IMR-90 (cell line): ENCODE measurements at regions not wholly inside any gene's neighbourhood (a gene's known extent, or its start where the extent isn't known, plus 50 kb on each side); places are given as distances from the start of the nearest gene placed in this dataset.

Experiments used
- ATAC-seq: fragments of 200-7000 bp; cut with Tn5 transposase; 2 replicates; pipeline ENCODE4 v1.9.1; 2020; ENCODE audit warnings: low read depth, mild to moderate bottlenecking, moderate library complexity
- BruUV-seq: library from RNA; stranded (reverse); fragments of 400-500 nt; replicated peaks from 2 replicates; lab custom pipeline; 2021; lab: Mats Ljungman, UMichigan
- CTCF ChIA-PET: fragments of 300-600 bp; formaldehyde crosslinking; extraction: SDS; loops from one replicate; lab custom pipeline; 2021; ENCODE audit warnings: antibody characterized with exemption; lab: Yijun Ruan, JAX
- POLR2A ChIA-PET: fragments of 300-600 bp; sonication (Branson Sonifier 250); formaldehyde crosslinking; loops from one replicate; lab custom pipeline; 2022; ENCODE audit warnings: antibody characterized with exemption; ENCODE audit not compliant: unreplicated experiment; lab: Charles Lee
- DNase-seq: peaks from one replicate; pipeline ENCODE4 v3.0.0; 2013
- H2AFZ ChIP-seq: replicated peaks from 2 replicates; pipeline ENCODE3; 2013; ENCODE audit warnings: low read length, mild to moderate bottlenecking; ENCODE audit not compliant: poor library complexity
- H2AK5ac ChIP-seq: 2 replicates; pipeline ENCODE4 v1.6.1; 2013; ENCODE audit warnings: low read depth, low read length, inconsistent platforms
- H2AK9ac ChIP-seq: replicated peaks from 2 replicates; pipeline ENCODE3; 2013; ENCODE audit warnings: mild to moderate bottlenecking, low read depth, low read length, moderate library complexity; ENCODE audit not compliant: poor library complexity
- H2BK120ac ChIP-seq: 2 replicates; pipeline ENCODE4 v1.6.1; 2013; ENCODE audit warnings: low read depth, low read length, inconsistent platforms
- H2BK15ac ChIP-seq: 3 replicates; pipeline ENCODE4 v1.6.1; 2013; ENCODE audit warnings: low read depth, low read length, inconsistent platforms
- H2BK20ac ChIP-seq: 2 replicates; pipeline ENCODE4 v1.6.1; 2013; ENCODE audit warnings: low read depth, mild to moderate bottlenecking, inconsistent platforms, low read length, moderate library complexity
- H2BK5ac ChIP-seq: 2 replicates; pipeline ENCODE4 v1.6.1; 2013; ENCODE audit warnings: mild to moderate bottlenecking, low read depth, low read length, inconsistent platforms; ENCODE audit not compliant: poor library complexity, severe bottlenecking
- H3K14ac ChIP-seq: replicated peaks from 2 replicates; pipeline ENCODE4 v1.6.1; 2013; ENCODE audit warnings: low read depth, low read length, inconsistent platforms
- H3K18ac ChIP-seq: 2 replicates; pipeline ENCODE4 v1.6.1; 2013; ENCODE audit warnings: low read depth, low read length, control low read depth
- H3K23ac ChIP-seq: 2 replicates; pipeline ENCODE4 v1.6.1; 2013; ENCODE audit warnings: low read depth, low read length, inconsistent platforms
- H3K27ac ChIP-seq: 2 replicates; pipeline ENCODE4 v1.5.1; 2013; ENCODE audit warnings: mild to moderate bottlenecking, control low read depth, low read length; ENCODE audit not compliant: insufficient read depth
- H3K27me3 ChIP-seq: 2 replicates; pipeline ENCODE4 v1.6.1; 2013; ENCODE audit warnings: low read length; ENCODE audit not compliant: control insufficient read depth, insufficient read depth
- H3K36me3 ChIP-seq: 2 replicates; pipeline ENCODE4 v1.6.1; 2013; ENCODE audit warnings: low read length, mixed read lengths; ENCODE audit not compliant: control insufficient read depth, insufficient read depth
- H3K4ac ChIP-seq: 2 replicates; pipeline ENCODE4 v1.6.1; 2013; ENCODE audit warnings: low read depth, low read length, inconsistent platforms
- H3K4me1 ChIP-seq: 2 replicates; pipeline ENCODE4 v1.6.1; 2013; ENCODE audit warnings: low read length, mixed read lengths; ENCODE audit not compliant: control insufficient read depth, insufficient read depth
- H3K4me2 ChIP-seq: 2 replicates; pipeline ENCODE4 v1.6.1; 2013; ENCODE audit warnings: low read depth, mild to moderate bottlenecking, control low read depth, low read length, moderate library complexity
- H3K4me3 ChIP-seq: 2 replicates; pipeline ENCODE4 v1.5.1; 2013; ENCODE audit warnings: low read depth, mild to moderate bottlenecking, control low read depth, low read length, moderate library complexity; ENCODE audit not compliant: insufficient read depth
- H3K56ac ChIP-seq: 2 replicates; pipeline ENCODE4 v1.6.1; 2013; ENCODE audit warnings: low read length, inconsistent platforms; ENCODE audit not compliant: insufficient read depth; ENCODE audit errors: extremely low read depth
- H3K79me1 ChIP-seq, 2 experiments: 2 replicates each; pipeline ENCODE4 v1.6.1; 2013; ENCODE audit warnings: low read length in 2 of 2, inconsistent platforms in 1 of 2, low read depth in 1 of 2
- H3K9ac ChIP-seq: 2 replicates; pipeline ENCODE4 v1.6.1; 2013; ENCODE audit warnings: low read depth, low read length, control low read depth
- H3K9me1 ChIP-seq: 2 replicates; pipeline ENCODE4 v1.6.1; 2013; ENCODE audit warnings: low read length, inconsistent platforms; ENCODE audit not compliant: insufficient read depth
- H3K9me3 ChIP-seq: 2 replicates; pipeline ENCODE4 v1.6.1; 2013; ENCODE audit warnings: low read length; ENCODE audit not compliant: control insufficient read depth, insufficient read depth
- H4K20me1 ChIP-seq: 2 replicates; pipeline ENCODE4 v1.6.1; 2013; ENCODE audit warnings: low read length, inconsistent platforms; ENCODE audit not compliant: insufficient read depth
- H4K5ac ChIP-seq: 2 replicates; pipeline ENCODE4 v1.6.1; 2013; ENCODE audit warnings: mild to moderate bottlenecking, low read depth, low read length, control low read depth
- H4K8ac ChIP-seq, 2 experiments: 2 replicates each; pipeline ENCODE4 v1.6.1; 2013; ENCODE audit warnings: low read depth in 2 of 2, low read length in 2 of 2, control low read depth in 1 of 2, inconsistent platforms in 1 of 2
- H4K91ac ChIP-seq: 2 replicates; pipeline ENCODE4 v1.6.1; 2013; ENCODE audit warnings: low read depth, low read length, inconsistent platforms; ENCODE audit not compliant: insufficient read depth
- BHLHE40 ChIP-seq: fragments of 150-350 bp; IDR thresholded peaks from 2 replicates; pipeline ENCODE4 v1.6.1; 2016; ENCODE audit warnings: mild to moderate bottlenecking, low read depth, low read length
- CEBPB ChIP-seq: IDR thresholded peaks from 2 replicates; pipeline ENCODE4 v1.6.1; 2012; ENCODE audit warnings: low read depth, low read length, improper control_type of control experiment
- CHD1 ChIP-seq: IDR thresholded peaks from 2 replicates; pipeline ENCODE4 v1.6.1; 2012; ENCODE audit warnings: low read depth, low read length, improper control_type of control experiment
- FOS ChIP-seq: fragments of 150-350 bp; IDR thresholded peaks from 2 replicates; pipeline ENCODE4 v1.6.1; 2016; ENCODE audit warnings: low read depth, low read length
- MAFK ChIP-seq: IDR thresholded peaks from 2 replicates; pipeline ENCODE4 v1.6.1; 2012; ENCODE audit warnings: low read depth, low read length, improper control_type of control experiment
- MAZ ChIP-seq: IDR thresholded peaks from 2 replicates; pipeline ENCODE4 v1.6.1; 2012; ENCODE audit warnings: low read depth, mild to moderate bottlenecking, low read length, improper control_type of control experiment, moderate library complexity, borderline replicate concordance
- MXI1 ChIP-seq: IDR thresholded peaks from 2 replicates; pipeline ENCODE4 v1.6.1; 2012; ENCODE audit warnings: low read depth, mild to moderate bottlenecking, low read length, moderate library complexity, borderline replicate concordance
- NFE2L2 ChIP-seq: fragments of 150-350 bp; IDR thresholded peaks from 2 replicates; pipeline ENCODE4 v1.6.1; 2016; ENCODE audit warnings: low read depth, mild to moderate bottlenecking, low read length
- POLR2A ChIP-seq: IDR thresholded peaks from 2 replicates; pipeline ENCODE4 v1.6.1; 2012; ENCODE audit warnings: mild to moderate bottlenecking, low read depth, low read length
- RAD21 ChIP-seq: IDR thresholded peaks from 2 replicates; pipeline ENCODE4 v1.6.1; 2012; ENCODE audit warnings: low read length, improper control_type of control experiment
- RCOR1 ChIP-seq: IDR thresholded peaks from 2 replicates; pipeline ENCODE4 v1.6.1; 2012; ENCODE audit warnings: mild to moderate bottlenecking, low read length, improper control_type of control experiment; ENCODE audit not compliant: insufficient replicate concordance
- RFX5 ChIP-seq: IDR thresholded peaks from 2 replicates; pipeline ENCODE4 v1.8.0; 2012; ENCODE audit warnings: low read depth, mild to moderate bottlenecking, low read length, moderate library complexity
- SMC3 ChIP-seq: fragments of 150-350 bp; IDR thresholded peaks from 2 replicates; pipeline ENCODE4 v1.6.1; 2016; ENCODE audit warnings: low read depth, mild to moderate bottlenecking, antibody characterized with exemption, low read length, moderate library complexity
- WGBS, 2 experiments: methylation state at CpG; one replicate each; pipeline versions ENCODE4 v1.1.5 to v1.1.7; 2013; ENCODE audit warnings: missing lambda C conversion rate in 2 of 2; ENCODE audit not compliant: insufficient read length in 1 of 2; ENCODE audit errors: extremely low coverage in 2 of 2; 5-methylcytosine and 5-hydroxymethylcytosine counted together
- dilution Hi-C: fragments of 300-500 bp; cut with HindIII; formaldehyde crosslinking; loops from one replicate; pipeline ENCODE4 v1.14.3; 2018; ENCODE audit warnings: low sequenced_read_pairs; ENCODE audit not compliant: unreplicated experiment
- in situ Hi-C: fragments of 300-500 bp; cut with MboI; formaldehyde crosslinking; loops from 3 replicates; pipeline ENCODE4 v1.14.3; 2019; ENCODE audit warnings: low sequenced_read_pairs, inconsistent platforms, mixed read lengths
- intact Hi-C: fragments of 100-400 bp; cut with micrococcal nuclease; formaldehyde crosslinking; loops from 2 replicates; pipeline ENCODE4 v1.10.0; 2022
- TF ChIP-seq, protein P1 (sequence below): fragments of 150-350 bp; IDR thresholded peaks from 2 replicates; pipeline ENCODE4 v1.6.1; 2016; ENCODE audit warnings: low read depth, mild to moderate bottlenecking, low read length, moderate library complexity, borderline replicate concordance
- TF ChIP-seq, protein P2 (sequence below): fragments of 150-350 bp; IDR thresholded peaks from 2 replicates; pipeline ENCODE4 v1.6.1; 2017; ENCODE audit warnings: mild to moderate bottlenecking, antibody characterized with exemption, low read length, low read depth
- TF ChIP-seq, protein P3 (sequence below): conservative IDR thresholded peaks from 2 replicates; pipeline ENCODE4 v1.5.1; 2012; ENCODE audit warnings: mild to moderate bottlenecking, low read depth, low read length, improper control_type of control experiment

DNA sequence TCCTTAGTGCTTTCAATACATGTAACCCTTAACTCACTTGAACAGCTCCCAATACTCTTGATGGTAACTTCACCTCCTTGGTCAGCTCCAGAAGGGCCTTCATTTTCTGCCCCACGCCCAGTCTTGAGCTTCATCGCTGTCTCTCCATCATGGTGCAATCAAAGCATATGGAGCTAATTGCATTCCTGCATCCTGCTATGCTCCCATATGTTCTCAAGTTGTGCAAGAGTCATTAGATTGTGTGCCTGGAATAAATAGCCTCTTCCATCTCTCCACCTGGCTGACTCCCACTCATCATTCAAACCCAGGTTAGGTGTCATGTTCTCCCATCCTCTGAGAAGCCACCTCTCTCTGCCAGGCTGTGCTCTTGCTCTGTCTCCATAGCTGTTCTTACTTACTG lies 364.5 kb upstream of the RGPD4 start:
- ChIA-PET CTCF (no interaction called here), POLR2A (no interaction called here)
- no peak overlapping the region for H2BK15ac ChIP-seq
- H2AK9ac ChIP-seq: no peak overlapping the region
- ATAC-seq: no peak
- no peak for DNase-seq
- no peaks in the 10 kb centered on the region for H3K9me1 ChIP-seq
- H3K4me2 ChIP-seq: no peak overlapping the region
- intact Hi-C loops: no loop called here
- H3K9ac ChIP-seq: no peak overlapping the region
- no peak overlapping the region for H3K4ac ChIP-seq
- H4K8ac ChIP-seq: no peak overlapping the region
- H3K27ac ChIP-seq: no peak overlapping the region
- H4K91ac ChIP-seq: no peak overlapping the region
- no peak overlapping the region for H2BK5ac ChIP-seq
- no peaks in the 10 kb centered on the region for H3K79me1 ChIP-seq
- H4K5ac ChIP-seq: no peak overlapping the region
- no peaks in the 10 kb centered on the region for H3K9me3 ChIP-seq
- H2AFZ ChIP-seq: no peak overlapping the region
- no peak overlapping the region for H3K4me3 ChIP-seq
- no peak overlapping the region for H2BK20ac ChIP-seq
- no peaks in the 10 kb centered on the region for H4K20me1 ChIP-seq
- H2BK120ac ChIP-seq: no peak overlapping the region
- no peaks in the 10 kb centered on the region for H3K4me1 ChIP-seq
- no peak overlapping the region for H2AK5ac ChIP-seq
- H3K36me3 ChIP-seq: no peaks in the 10 kb centered on the region
- in situ Hi-C loops: no loop called here
- WGBS, 2 experiments: no CpG with 5 or more reads among the region's 2 CpGs
- no peak for TF ChIP-seq CHD1
- TF ChIP-seq FOS: no peak
- TF ChIP-seq, protein P1, sequence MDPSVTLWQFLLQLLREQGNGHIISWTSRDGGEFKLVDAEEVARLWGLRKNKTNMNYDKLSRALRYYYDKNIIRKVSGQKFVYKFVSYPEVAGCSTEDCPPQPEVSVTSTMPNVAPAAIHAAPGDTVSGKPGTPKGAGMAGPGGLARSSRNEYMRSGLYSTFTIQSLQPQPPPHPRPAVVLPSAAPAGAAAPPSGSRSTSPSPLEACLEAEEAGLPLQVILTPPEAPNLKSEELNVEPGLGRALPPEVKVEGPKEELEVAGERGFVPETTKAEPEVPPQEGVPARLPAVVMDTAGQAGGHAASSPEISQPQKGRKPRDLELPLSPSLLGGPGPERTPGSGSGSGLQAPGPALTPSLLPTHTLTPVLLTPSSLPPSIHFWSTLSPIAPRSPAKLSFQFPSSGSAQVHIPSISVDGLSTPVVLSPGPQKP: no peak
- no peak for TF ChIP-seq MAFK
- no peak for TF ChIP-seq RCOR1
- TF ChIP-seq RFX5: no peak
- TF ChIP-seq NFE2L2: no peak
- TF ChIP-seq, protein P2, sequence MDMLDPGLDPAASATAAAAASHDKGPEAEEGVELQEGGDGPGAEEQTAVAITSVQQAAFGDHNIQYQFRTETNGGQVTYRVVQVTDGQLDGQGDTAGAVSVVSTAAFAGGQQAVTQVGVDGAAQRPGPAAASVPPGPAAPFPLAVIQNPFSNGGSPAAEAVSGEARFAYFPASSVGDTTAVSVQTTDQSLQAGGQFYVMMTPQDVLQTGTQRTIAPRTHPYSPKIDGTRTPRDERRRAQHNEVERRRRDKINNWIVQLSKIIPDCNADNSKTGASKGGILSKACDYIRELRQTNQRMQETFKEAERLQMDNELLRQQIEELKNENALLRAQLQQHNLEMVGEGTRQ: no peak
- TF ChIP-seq MXI1: no peak
- TF ChIP-seq BHLHE40: no peak
- TF ChIP-seq, protein P3, sequence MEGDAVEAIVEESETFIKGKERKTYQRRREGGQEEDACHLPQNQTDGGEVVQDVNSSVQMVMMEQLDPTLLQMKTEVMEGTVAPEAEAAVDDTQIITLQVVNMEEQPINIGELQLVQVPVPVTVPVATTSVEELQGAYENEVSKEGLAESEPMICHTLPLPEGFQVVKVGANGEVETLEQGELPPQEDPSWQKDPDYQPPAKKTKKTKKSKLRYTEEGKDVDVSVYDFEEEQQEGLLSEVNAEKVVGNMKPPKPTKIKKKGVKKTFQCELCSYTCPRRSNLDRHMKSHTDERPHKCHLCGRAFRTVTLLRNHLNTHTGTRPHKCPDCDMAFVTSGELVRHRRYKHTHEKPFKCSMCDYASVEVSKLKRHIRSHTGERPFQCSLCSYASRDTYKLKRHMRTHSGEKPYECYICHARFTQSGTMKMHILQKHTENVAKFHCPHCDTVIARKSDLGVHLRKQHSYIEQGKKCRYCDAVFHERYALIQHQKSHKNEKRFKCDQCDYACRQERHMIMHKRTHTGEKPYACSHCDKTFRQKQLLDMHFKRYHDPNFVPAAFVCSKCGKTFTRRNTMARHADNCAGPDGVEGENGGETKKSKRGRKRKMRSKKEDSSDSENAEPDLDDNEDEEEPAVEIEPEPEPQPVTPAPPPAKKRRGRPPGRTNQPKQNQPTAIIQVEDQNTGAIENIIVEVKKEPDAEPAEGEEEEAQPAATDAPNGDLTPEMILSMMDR: no peak
- TF ChIP-seq MAZ: no peak
- no peak for TF ChIP-seq POLR2A
- no peak for TF ChIP-seq RAD21
- TF ChIP-seq SMC3: no peak
- no peak for TF ChIP-seq CEBPB
- BruUV-seq: no TSS peak
- no peak overlapping the region for H3K23ac ChIP-seq
- H3K18ac ChIP-seq: no peak overlapping the region
- no peak overlapping the region for H3K14ac ChIP-seq
- dilution Hi-C loops: no loop called here
- H3K27me3 ChIP-seq: no peaks in the 10 kb centered on the region
- H3K56ac ChIP-seq: no peak overlapping the region
